ENCODE measurements at regions not wholly inside any gene's neighbourhood (a gene's known extent, or its start where the extent isn't known, plus 50 kb on each side); places are given as distances from the start of the nearest gene placed in this dataset.

- no peak for DNase-seq
These were observed 1240.3 kb downstream of the BRD1 start for GRCh38 chr22:48587236-48587865.

- DNase-seq: no peak
These were observed 1240.9 kb downstream of the BRD1 start for GRCh38 chr22:48586799-48587185.

GRCh38 chr22:48585916-48586798 lies 1241.5 kb downstream of the BRD1 start:
- DNase-seq: no peak

GRCh38 chr22:48584170-48584569 lies 1243.5 kb downstream of the BRD1 start:
- no peak for DNase-seq

- no peak for DNase-seq
These were observed 1245.7 kb downstream of the BRD1 start for GRCh38 chr22:48581796-48582469.

GRCh38 chr22:48581205-48581766 lies 1246.4 kb downstream of the BRD1 start:
- no peak for DNase-seq

GRCh38 chr22:48580481-48580970 lies 1247.1 kb downstream of the BRD1 start:
- DNase-seq: no peak

GRCh38 chr22:48579928-48580309 lies 1247.8 kb downstream of the BRD1 start:
- DNase-seq: no peak

- DNase-seq: no peak
These were observed 1248.4 kb downstream of the BRD1 start for GRCh38 chr22:48579043-48579927.

GRCh38 chr22:48578138-48579042 lies 1249.3 kb downstream of the BRD1 start:
- no peak for DNase-seq

GRCh38 chr22:48577691-48578090 lies 1250.0 kb downstream of the BRD1 start:
- no peak for DNase-seq

- no peak for DNase-seq
These were observed 1250.5 kb downstream of the BRD1 start for GRCh38 chr22:48577014-48577690.

- no peak for DNase-seq
These were observed 1251.2 kb downstream of the BRD1 start for GRCh38 chr22:48576333-48577013.

- DNase-seq: no peak
These were observed 1251.9 kb downstream of the BRD1 start for GRCh38 chr22:48575618-48576332.

- no peak for DNase-seq
These were observed 1252.7 kb downstream of the BRD1 start for GRCh38 chr22:48574776-48575617.

- no peak for DNase-seq
These were observed 1253.9 kb downstream of the BRD1 start for GRCh38 chr22:48573766-48574165.

GRCh38 chr22:48572951-48573350 lies 1254.7 kb downstream of the BRD1 start:
- no peak for DNase-seq

GRCh38 chr22:48570912-48571311 lies 1256.8 kb downstream of the BRD1 start:
- DNase-seq: no peak

All from activated effector memory CD4-positive, alpha-beta T cell treated with Interleukin-2 at 50 U/mL for 16 hours (primary cell).